Epithelial cell of esophagus (primary cell): ENCODE measurements at regions not wholly inside any gene's neighbourhood (a gene's known extent, or its start where the extent isn't known, plus 50 kb on each side); places are given as distances from the start of the nearest gene placed in this dataset.

ENCODE experiments used
- DNase-seq: peaks from one replicate; pipeline ENCODE4 v3.0.0; 2010; ENCODE audit warnings: low read depth
- H3K4me3 ChIP-seq: 2 replicates; pipeline ENCODE4 v1.5.1; 2011; ENCODE audit warnings: mild to moderate bottlenecking, low read length, control low read depth
- TF ChIP-seq, protein P1 (sequence below): IDR thresholded peaks from 2 replicates; pipeline ENCODE4 v1.5.1; 2011; ENCODE audit warnings: low read depth, mild to moderate bottlenecking, low read length, control low read depth, inconsistent platforms; ENCODE audit not compliant: insufficient read depth; ENCODE audit errors: missing control alignments

DNA sequence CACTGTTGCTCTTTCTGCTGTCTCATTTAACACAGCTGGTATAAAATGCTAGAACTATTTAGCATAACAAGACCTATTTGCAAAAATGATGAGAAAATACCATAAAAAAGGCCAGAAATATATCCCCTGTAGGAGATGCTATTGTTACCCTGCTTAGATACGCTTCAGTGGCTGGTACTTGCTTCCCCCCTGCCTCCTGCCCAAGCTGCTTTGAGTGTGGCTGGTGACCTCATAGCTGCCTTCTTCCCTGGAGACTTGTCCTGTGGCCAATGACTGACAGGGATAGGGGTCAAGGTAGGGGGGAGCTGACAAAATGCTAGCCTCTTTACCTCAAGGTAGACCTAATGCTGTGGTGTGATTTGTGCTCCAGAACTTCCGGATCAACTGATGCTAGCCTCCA is 150.2 kb upstream of the ZEB2 start:
- TF ChIP-seq, protein P1, sequence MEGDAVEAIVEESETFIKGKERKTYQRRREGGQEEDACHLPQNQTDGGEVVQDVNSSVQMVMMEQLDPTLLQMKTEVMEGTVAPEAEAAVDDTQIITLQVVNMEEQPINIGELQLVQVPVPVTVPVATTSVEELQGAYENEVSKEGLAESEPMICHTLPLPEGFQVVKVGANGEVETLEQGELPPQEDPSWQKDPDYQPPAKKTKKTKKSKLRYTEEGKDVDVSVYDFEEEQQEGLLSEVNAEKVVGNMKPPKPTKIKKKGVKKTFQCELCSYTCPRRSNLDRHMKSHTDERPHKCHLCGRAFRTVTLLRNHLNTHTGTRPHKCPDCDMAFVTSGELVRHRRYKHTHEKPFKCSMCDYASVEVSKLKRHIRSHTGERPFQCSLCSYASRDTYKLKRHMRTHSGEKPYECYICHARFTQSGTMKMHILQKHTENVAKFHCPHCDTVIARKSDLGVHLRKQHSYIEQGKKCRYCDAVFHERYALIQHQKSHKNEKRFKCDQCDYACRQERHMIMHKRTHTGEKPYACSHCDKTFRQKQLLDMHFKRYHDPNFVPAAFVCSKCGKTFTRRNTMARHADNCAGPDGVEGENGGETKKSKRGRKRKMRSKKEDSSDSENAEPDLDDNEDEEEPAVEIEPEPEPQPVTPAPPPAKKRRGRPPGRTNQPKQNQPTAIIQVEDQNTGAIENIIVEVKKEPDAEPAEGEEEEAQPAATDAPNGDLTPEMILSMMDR = no peak
- H3K4me3 ChIP-seq = no peak overlapping the region
- no peak for DNase-seq

DNA sequence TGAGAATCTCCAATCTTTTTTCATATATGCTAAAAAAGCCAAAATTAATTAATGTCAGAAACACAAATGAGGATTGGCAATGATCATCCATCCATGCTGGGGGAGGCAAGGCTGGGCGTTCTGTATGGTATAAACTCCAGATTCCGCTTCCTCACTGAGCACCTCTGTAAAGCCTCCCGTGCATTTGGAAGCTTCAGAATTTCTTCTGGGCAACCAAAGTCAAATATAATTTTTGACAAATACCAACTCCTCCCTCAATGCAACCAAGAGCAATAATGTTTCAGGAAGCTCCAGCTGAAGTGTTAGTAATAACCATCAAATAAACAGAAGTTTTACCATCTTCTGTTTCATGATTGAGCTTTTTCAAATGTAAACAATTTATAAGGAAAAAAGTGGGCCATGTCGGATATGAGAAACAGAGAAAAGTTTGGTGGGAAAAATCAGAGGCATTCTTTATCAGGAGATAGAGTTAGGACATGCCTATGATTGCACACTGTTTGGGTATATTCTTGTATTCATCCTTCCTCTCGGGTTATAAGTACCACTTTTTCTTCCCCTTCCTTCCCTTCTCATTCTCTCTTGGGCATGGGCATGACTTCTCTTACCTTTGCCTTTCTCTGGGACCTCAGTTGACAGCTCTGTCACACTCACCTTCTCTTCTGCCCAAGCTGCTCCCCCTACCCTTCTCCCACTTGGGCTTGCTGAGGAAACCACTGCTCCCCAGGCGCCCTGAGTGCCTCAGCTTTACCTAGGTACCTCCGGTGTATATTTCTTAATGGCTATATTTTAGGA is 149.5 kb upstream of the ZEB2 start:
- TF ChIP-seq, protein P1 = no peak
- DNase-seq = no peak
- no peak overlapping the region for H3K4me3 ChIP-seq

DNA sequence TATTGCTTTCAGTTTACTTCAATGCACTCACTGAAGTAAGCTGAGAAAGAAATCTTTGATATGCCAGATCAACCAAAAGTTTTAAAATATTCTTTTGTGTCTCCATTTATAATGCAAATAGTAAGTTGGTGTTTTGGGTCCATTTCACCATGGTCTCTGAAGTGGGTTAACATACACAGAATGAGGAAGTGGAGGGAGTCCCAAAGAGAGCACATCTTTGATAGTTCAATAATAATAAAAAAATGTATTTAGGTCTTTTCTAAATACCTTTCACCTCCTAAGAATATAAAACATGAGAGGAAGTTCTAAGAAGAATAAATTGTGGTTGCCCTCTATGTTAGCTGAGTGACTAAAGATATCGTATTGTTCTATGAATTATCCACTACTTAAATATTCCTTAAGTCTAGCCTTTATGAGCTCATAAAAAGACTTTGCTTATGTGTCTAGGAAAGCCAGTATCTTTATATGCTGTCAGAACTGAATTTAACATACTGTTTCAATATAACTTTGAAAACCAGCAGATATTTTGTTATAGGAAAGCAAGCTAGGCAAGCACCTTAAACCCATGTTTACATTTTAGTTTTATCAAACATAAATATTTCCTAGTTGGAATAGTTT is 148.7 kb upstream of the ZEB2 start:
- H3K4me3 ChIP-seq = no peak overlapping the region
- DNase-seq = no peak
- TF ChIP-seq, protein P1 = no peak

DNA sequence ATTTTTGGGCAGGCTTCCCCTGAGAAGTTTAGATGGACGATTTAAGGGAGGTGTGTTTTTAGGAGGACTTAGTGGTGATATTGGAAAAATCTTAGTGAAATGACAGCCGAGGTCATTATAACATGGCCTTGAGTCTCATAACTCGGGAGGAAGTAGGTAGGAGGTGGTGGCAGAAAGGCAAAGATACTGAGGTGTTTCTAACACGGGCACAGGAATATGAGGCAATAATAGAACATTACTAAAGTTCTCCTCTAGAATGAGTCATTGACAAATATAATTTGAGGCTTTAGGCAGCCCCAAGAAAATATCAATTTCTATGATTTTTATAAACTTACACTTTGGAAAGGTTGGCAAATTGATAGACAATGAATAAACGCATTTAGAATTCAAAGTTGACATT is 146.1 kb upstream of the ZEB2 start:
- no peak overlapping the region for H3K4me3 ChIP-seq
- TF ChIP-seq, protein P1 = no peak
- DNase-seq = peak; percentile 47

DNA sequence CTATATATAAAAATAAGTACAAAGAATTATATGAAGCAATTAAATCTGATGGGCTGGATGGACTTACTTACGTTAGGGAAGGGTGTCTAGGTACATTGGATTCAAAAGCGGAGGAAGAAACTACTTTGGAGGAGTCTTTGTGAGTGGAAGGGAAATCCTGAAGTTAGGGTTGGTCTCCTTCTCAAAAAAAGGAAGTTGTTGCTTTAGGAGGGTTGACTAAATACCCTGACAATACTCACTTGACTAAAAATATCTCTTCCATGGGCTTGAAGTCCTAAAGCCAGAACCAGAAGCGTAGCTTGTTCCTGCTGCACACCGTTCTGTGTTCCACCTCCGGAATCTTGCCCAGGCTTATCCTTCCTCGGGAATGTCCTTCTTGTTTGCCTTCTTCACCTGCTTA is 143.3 kb upstream of the ZEB2 start:
- H3K4me3 ChIP-seq = no peak overlapping the region
- DNase-seq = no peak
- TF ChIP-seq, protein P1 = no peak

DNA sequence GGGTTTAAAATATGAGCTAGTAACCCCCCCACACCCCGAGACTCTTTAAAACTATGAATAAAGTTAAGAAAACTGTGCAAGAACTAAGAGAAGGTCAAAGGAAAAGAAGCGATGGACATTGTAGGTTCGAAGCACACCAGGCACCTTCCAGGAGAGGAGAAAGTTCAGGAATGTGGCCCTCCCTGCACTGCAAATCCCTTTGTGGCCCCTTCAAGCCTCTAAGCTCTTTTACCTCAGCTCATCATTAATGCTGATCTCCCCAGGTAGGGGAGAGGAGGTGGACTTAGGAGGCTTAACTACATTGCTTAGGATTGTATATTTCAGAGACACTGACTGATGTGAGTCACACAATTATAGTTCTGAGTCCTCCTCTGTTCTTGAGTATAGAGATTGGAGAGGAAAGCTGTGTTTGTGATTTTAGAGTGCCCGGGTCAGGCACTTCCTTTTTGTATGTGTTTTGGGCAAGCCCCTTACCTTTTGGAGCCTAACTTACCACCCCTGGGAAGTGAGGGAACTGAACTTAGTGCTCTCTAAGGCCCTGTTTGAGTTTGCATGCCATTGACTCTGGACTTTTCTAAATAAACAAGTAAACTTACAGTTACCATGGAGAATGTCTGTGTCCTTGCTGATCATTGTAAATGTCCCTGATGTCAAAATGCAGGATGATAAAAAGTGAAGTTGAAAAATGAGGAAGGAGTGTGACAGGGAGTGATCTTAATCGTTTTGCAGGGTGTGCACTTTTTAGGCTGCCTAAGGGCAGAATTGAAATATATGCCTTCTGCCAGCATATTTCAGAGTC is 140.8 kb upstream of the ZEB2 start:
- no peak overlapping the region for H3K4me3 ChIP-seq
- peak; percentile 57 for DNase-seq
- TF ChIP-seq, protein P1 = no peak
